ENCODE measurements at regions not wholly inside any gene's neighbourhood (a gene's known extent, or its start where the extent isn't known, plus 50 kb on each side); places are given as distances from the start of the nearest gene placed in this dataset.

- Mint-ChIP-seq H3K27ac (ENCODE audit: unreplicated experiment) (peak overlapping the region; percentile 72), H3K9me3 (ENCODE audit: low read depth, unreplicated experiment) (no peaks in the 10 kb centered on the region), H3K4me3 (ENCODE audit: low read depth, unreplicated experiment) (peak overlapping the region; percentile 63), H3K36me3 (ENCODE audit: insufficient read depth, unreplicated experiment) (no peaks in the 10 kb centered on the region), H3K27me3 (ENCODE audit: unreplicated experiment) (no peaks in the 10 kb centered on the region), H3K4me1 (ENCODE audit: low read depth, unreplicated experiment) (peaks cover 22% of the 10 kb centered on the region)
- peak; percentile 95 for DNase-seq
- intact Hi-C loops (cut with micrococcal nuclease; ENCODE audit: unreplicated experiment), result loop anchor here (1.0 to 10.0 kb wide), 6 partner anchors 122 to 805 kb away; no protein-coding TSS in a partner anchor
- TF ChIP-seq, protein P1, sequence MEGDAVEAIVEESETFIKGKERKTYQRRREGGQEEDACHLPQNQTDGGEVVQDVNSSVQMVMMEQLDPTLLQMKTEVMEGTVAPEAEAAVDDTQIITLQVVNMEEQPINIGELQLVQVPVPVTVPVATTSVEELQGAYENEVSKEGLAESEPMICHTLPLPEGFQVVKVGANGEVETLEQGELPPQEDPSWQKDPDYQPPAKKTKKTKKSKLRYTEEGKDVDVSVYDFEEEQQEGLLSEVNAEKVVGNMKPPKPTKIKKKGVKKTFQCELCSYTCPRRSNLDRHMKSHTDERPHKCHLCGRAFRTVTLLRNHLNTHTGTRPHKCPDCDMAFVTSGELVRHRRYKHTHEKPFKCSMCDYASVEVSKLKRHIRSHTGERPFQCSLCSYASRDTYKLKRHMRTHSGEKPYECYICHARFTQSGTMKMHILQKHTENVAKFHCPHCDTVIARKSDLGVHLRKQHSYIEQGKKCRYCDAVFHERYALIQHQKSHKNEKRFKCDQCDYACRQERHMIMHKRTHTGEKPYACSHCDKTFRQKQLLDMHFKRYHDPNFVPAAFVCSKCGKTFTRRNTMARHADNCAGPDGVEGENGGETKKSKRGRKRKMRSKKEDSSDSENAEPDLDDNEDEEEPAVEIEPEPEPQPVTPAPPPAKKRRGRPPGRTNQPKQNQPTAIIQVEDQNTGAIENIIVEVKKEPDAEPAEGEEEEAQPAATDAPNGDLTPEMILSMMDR (IDR thresholded peaks at IDR 0.05; ENCODE audit: unreplicated experiment), result peak; percentile 92
- no TSS peak for BruUV-seq (replicated peaks)
- CTCF ChIA-PET, result interaction anchor here (0.7 to 2.3 kb wide), 7 partner anchors 39 to 774 kb away, joined by 3 to 35 read pairs (median 4); no protein-coding TSS in a partner anchor
Observed at GRCh38 chr2:57759822-57760300, 286.7 kb upstream of the VRK2 start.

DNA sequence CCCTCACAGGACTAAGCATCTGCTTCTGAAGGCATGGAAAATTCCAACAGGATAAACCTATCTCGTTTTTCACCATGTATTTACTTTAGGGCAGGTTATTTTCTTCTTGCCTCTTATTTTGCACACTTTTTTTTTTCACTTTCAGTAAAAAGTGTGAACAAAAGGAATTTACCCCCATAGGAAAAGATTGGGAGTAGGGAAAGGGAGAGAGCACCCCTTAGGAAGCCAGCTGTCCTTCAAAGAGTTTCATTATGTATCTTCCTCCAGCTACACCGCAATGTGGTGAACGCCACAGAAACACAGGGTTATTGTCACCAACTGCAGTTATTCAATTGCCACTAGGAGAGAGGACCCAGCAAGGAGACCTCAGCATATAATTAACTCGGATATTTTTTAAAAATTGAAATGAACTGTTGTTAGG is 286.2 kb upstream of the VRK2 start:
- no TSS peak for BruUV-seq (replicated peaks)
- TF ChIP-seq, protein P1 (IDR thresholded peaks at IDR 0.05; ENCODE audit: unreplicated experiment), result no peak
- H3K4me3 Mint-ChIP-seq (ENCODE audit: low read depth, unreplicated experiment), result peak overlapping the region; percentile 63

GRCh38 chr2:57776916-57777315 is 269.7 kb upstream of the VRK2 start:
- Mint-ChIP-seq H3K4me1 (ENCODE audit: low read depth, unreplicated experiment) (no peaks in the 10 kb centered on the region), H3K27ac (ENCODE audit: unreplicated experiment) (no peak overlapping the region), H3K36me3 (ENCODE audit: insufficient read depth, unreplicated experiment) (no peaks in the 10 kb centered on the region), H3K9me3 (ENCODE audit: low read depth, unreplicated experiment) (no peaks in the 10 kb centered on the region), H3K27me3 (ENCODE audit: unreplicated experiment) (no peaks in the 10 kb centered on the region), H3K4me3 (ENCODE audit: low read depth, unreplicated experiment) (no peak overlapping the region)
- CTCF ChIA-PET, result no interaction called here
- BruUV-seq (replicated peaks), result no TSS peak
- TF ChIP-seq, protein P1 (IDR thresholded peaks at IDR 0.05; ENCODE audit: unreplicated experiment), result no peak
- no peak for DNase-seq
- intact Hi-C loops (cut with micrococcal nuclease; ENCODE audit: unreplicated experiment), result no loop called here

More for the DNA sequence above, 286.2 kb upstream of the VRK2 start:
- Mint-ChIP-seq H3K9me3 (ENCODE audit: low read depth, unreplicated experiment) (no peaks in the 10 kb centered on the region), H3K4me1 (ENCODE audit: low read depth, unreplicated experiment) (peaks cover 22% of the 10 kb centered on the region), H3K27me3 (ENCODE audit: unreplicated experiment) (no peaks in the 10 kb centered on the region), H3K36me3 (ENCODE audit: insufficient read depth, unreplicated experiment) (no peaks in the 10 kb centered on the region), H3K27ac (ENCODE audit: unreplicated experiment) (peak overlapping the region; percentile 72)
- CTCF ChIA-PET, result interaction anchor here (0.7 to 2.3 kb wide), 6 partner anchors 39 to 773 kb away, joined by 3 to 35 read pairs (median 4); no protein-coding TSS in a partner anchor
- intact Hi-C loops (cut with micrococcal nuclease; ENCODE audit: unreplicated experiment), result loop anchor here (1.0 to 10.0 kb wide), 4 partner anchors 146 to 804 kb away; no protein-coding TSS in a partner anchor
- no peak for DNase-seq

- no peak for DNase-seq
- TF ChIP-seq, protein P1 (IDR thresholded peaks at IDR 0.05; ENCODE audit: unreplicated experiment), result no peak
- Mint-ChIP-seq H3K27me3 (ENCODE audit: unreplicated experiment) (no peaks in the 10 kb centered on the region), H3K9me3 (ENCODE audit: low read depth, unreplicated experiment) (no peaks in the 10 kb centered on the region), H3K36me3 (ENCODE audit: insufficient read depth, unreplicated experiment) (no peaks in the 10 kb centered on the region), H3K4me1 (ENCODE audit: low read depth, unreplicated experiment) (no peaks in the 10 kb centered on the region), H3K4me3 (ENCODE audit: low read depth, unreplicated experiment) (no peak overlapping the region), H3K27ac (ENCODE audit: unreplicated experiment) (no peak overlapping the region)
- CTCF ChIA-PET, result no interaction called here
- BruUV-seq (replicated peaks), result no TSS peak
- intact Hi-C loops (cut with micrococcal nuclease; ENCODE audit: unreplicated experiment), result no loop called here
Observed at GRCh38 chr2:57782587-57782986, 264.0 kb upstream of the VRK2 start.

Data from Calu3 (cell line).